HepG2 (cell line): ENCODE measurements at regions not wholly inside any gene's neighbourhood (a gene's known extent, or its start where the extent isn't known, plus 50 kb on each side); places are given as distances from the start of the nearest gene placed in this dataset.

ENCODE experiments used
- ATAC-seq: fragments of 200-7000 bp; cut with Tn5 transposase; 3 replicates; pipeline ENCODE4 v1.9.1; 2020; ENCODE audit warnings: mild to moderate bottlenecking, moderate library complexity
- BruUV-seq: library from RNA; stranded (reverse); fragments of 400-500 nt; replicated peaks from 2 replicates; lab custom pipeline; 2021; lab: Mats Ljungman, UMichigan
- CTCF ChIA-PET: fragments of 300-600 bp; formaldehyde crosslinking; extraction: SDS; loops from one replicate; lab custom pipeline; 2021; ENCODE audit warnings: low total read pairs, inconsistent platforms, low intra/inter-chr PET ratio; lab: Yijun Ruan, JAX
- POLR2A ChIA-PET: fragments of 350-600 bp; sonication (Branson Sonifier 250); formaldehyde crosslinking; loops from one replicate; lab custom pipeline; 2020; ENCODE audit warnings: antibody characterized with exemption, inconsistent platforms; lab: Yijun Ruan, JAX
- DNase-seq: peaks from one replicate; pipeline ENCODE4 v3.0.0-alpha.2; 2015; ENCODE audit warnings: low spot score
- FAIRE-seq: peaks from 3 replicates; lab custom pipeline; 2011; peaks lifted over from hg19 to GRCh38; lab: Jason Lieb, UNC
- H2AFZ ChIP-seq: one replicate; pipeline ENCODE4 v1.6.1; 2011; ENCODE audit warnings: low read length, inconsistent platforms
- H3K27ac ChIP-seq: fragments of 300-600 bp; 3 replicates; pipeline ENCODE4 v1.8.0; 2011; ENCODE audit warnings: mixed run types, mild to moderate bottlenecking, mixed read lengths, low read length, inconsistent platforms; ENCODE audit not compliant: insufficient read depth; ENCODE audit errors: extremely low read length
- H3K27me3 ChIP-seq, 2 experiments: fragments of 200-600 bp in 1 of 2; 2 replicates in 1 of 2; 3 replicates in 1 of 2; pipeline versions ENCODE4 v1.6.0 to v1.8.0; 2011; ENCODE audit warnings: low read length in 2 of 2, mild to moderate bottlenecking in 2 of 2, moderate library complexity in 2 of 2, inconsistent platforms in 1 of 2; ENCODE audit not compliant: insufficient read depth in 2 of 2, control insufficient read depth in 1 of 2
- H3K36me3 ChIP-seq, 2 experiments: fragments of 200-600 bp in 1 of 2; replicated peaks in 1 of 2; 2 replicates in 1 of 2; 3 replicates in 1 of 2; pipeline versions ENCODE4 v1.5.1 to v1.8.0; 2011; ENCODE audit warnings: low read length in 2 of 2, inconsistent platforms in 1 of 2; ENCODE audit not compliant: insufficient read depth in 2 of 2, control insufficient read depth in 1 of 2
- H3K4me1 ChIP-seq: 2 replicates; pipeline ENCODE4 v1.5.1; 2012; ENCODE audit warnings: low read length, inconsistent platforms; ENCODE audit not compliant: insufficient read depth
- H3K4me2 ChIP-seq: 2 replicates; pipeline ENCODE4 v1.6.0; 2011; ENCODE audit warnings: low read depth, low read length, inconsistent platforms
- H3K4me3 ChIP-seq, 3 experiments: fragments of 200-600 bp in 1 of 3; sonication (generic), shearing (Covaris generic) in 1 of 3; replicated peaks in 1 of 3; 2 replicates each; pipeline ENCODE4 v1.5.1; 2011 to 2016; ENCODE audit warnings: low read length in 3 of 3, inconsistent platforms in 2 of 3, low read depth in 2 of 3, mild to moderate bottlenecking in 2 of 3, control low read depth in 1 of 3, mixed read lengths in 1 of 3; ENCODE audit not compliant: insufficient read depth in 1 of 3
- H3K79me2 ChIP-seq: one replicate; pipeline ENCODE4 v1.6.1; 2011; ENCODE audit warnings: low read length, inconsistent platforms; ENCODE audit not compliant: insufficient read depth
- H3K9ac ChIP-seq: 2 replicates; pipeline ENCODE4 v1.6.0; 2011; ENCODE audit warnings: mild to moderate bottlenecking, low read depth, low read length, inconsistent platforms; ENCODE audit not compliant: insufficient read depth
- H3K9me3 ChIP-seq: 2 replicates; pipeline ENCODE4 v1.5.1; 2012; ENCODE audit warnings: mild to moderate bottlenecking, low read length
- H4K20me1 ChIP-seq: 2 replicates; pipeline ENCODE4 v1.6.0; 2011; ENCODE audit warnings: inconsistent platforms, mild to moderate bottlenecking, low read length, moderate library complexity; ENCODE audit not compliant: insufficient read depth
- EP300 ChIP-seq, 3 experiments: sonication (generic) in 1 of 3; formaldehyde crosslinking in 1 of 3; IDR thresholded peaks; 2 replicates each; pipeline versions ENCODE4 v1.5.1 to v1.6.1; 2011 to 2020; ENCODE audit warnings: low read depth in 2 of 3, low read length in 2 of 3, borderline replicate concordance in 1 of 3, improper control_type of control experiment in 1 of 3, mild to moderate bottlenecking in 1 of 3, missing genetic modification reagents in 1 of 3, moderate library complexity in 1 of 3
- HMGA1 ChIP-seq: sonication (generic); formaldehyde crosslinking; conservative IDR thresholded peaks from 2 replicates; pipeline ENCODE4 v1.4.0; 2020; ENCODE audit warnings: missing genetic modification reagents
- HMGXB3 ChIP-seq: sonication (generic); formaldehyde crosslinking; IDR thresholded peaks from 2 replicates; pipeline ENCODE4 v1.4.0; 2020; ENCODE audit warnings: missing genetic modification reagents, borderline replicate concordance
- IRF9 ChIP-seq: sonication (generic); formaldehyde crosslinking; IDR thresholded peaks from 2 replicates; pipeline ENCODE4 v1.8.0; 2022; ENCODE audit warnings: missing genetic modification reagents, mild to moderate bottlenecking, borderline replicate concordance
- RNF2 ChIP-seq: fragments of 450-650 bp; conservative IDR thresholded peaks from 2 replicates; pipeline ENCODE4 v1.6.1; 2016; ENCODE audit warnings: low read depth
- ZNF318 ChIP-seq: sonication (generic); formaldehyde crosslinking; IDR thresholded peaks from 2 replicates; pipeline ENCODE4 v1.4.0; 2020; ENCODE audit warnings: mild to moderate bottlenecking, missing genetic modification reagents
- WGBS: methylation state at CpG from one replicate; pipeline ENCODE4 v1.1.6; 2017; ENCODE audit warnings: low lambda C conversion rate; 5-methylcytosine and 5-hydroxymethylcytosine counted together
- in situ Hi-C: cut with HindIII; loops from 2 replicates; pipeline ENCODE4 v1.10.0; 2017; ENCODE audit warnings: low pct_unique_long_range_greater_than_20kb; ENCODE audit not compliant: extremely low pct_ligation_motif_present
- intact Hi-C: fragments of 100-400 bp; cut with micrococcal nuclease; formaldehyde crosslinking; loops from one replicate; pipeline ENCODE4 v1.10.0; 2022; ENCODE audit not compliant: unreplicated experiment

- no peaks in the 10 kb centered on the region for H3K4me1 ChIP-seq
- BruUV-seq: no TSS peak
- 0 out of 5 replicates have a peak, but pooled peaks cover 0 to 1% of the 10 kb centered on the region in 2 experiments for H3K27me3 ChIP-seq
- no peak overlapping the region for H3K4me2 ChIP-seq
- TF ChIP-seq HMGA1 (CRISPR knock-in tag): no peak
- no peak for TF ChIP-seq EP300 (IDR thresholded peaks at IDR 0.05; ENCODE audit: low read depth in 2 of 2, low read length in 2 of 2)
- TF ChIP-seq EP300 (CRISPR knock-in tag; IDR thresholded peaks at IDR 0.05; ENCODE audit: borderline replicate concordance): no peak
- TF ChIP-seq IRF9 (CRISPR knock-in tag): no peak
- TF ChIP-seq ZNF318 (CRISPR knock-in tag): no peak
- TF ChIP-seq HMGXB3 (CRISPR knock-in tag): no peak
- no peak for TF ChIP-seq RNF2
- no peak for FAIRE-seq
- H3K27ac ChIP-seq: no peak overlapping the region
- H4K20me1 ChIP-seq: no peaks in the 10 kb centered on the region
- 2% methylated on average over 3 of the region's 3 CpGs for WGBS
- no peak overlapping the region for H3K4me3 ChIP-seq
- no peaks in the 10 kb centered on the region for H3K79me2 ChIP-seq
- intact Hi-C loops (no loop called here), in situ Hi-C loops (no loop called here)
- no peaks in the 10 kb centered on the region for H3K36me3 ChIP-seq
- H3K9me3 ChIP-seq: no peaks in the 10 kb centered on the region
- no peak for ATAC-seq
- ChIA-PET POLR2A (no interaction called here), CTCF (no interaction called here)
- no peak overlapping the region for H3K9ac ChIP-seq
- no peak overlapping the region for H2AFZ ChIP-seq
- no peak for DNase-seq
Observed at GRCh38 chr16:76818606-76819181, 372.3 kb upstream of the MON1B start.
